ENCODE measurements at regions not wholly inside any gene's neighbourhood (a gene's known extent, or its start where the extent isn't known, plus 50 kb on each side); places are given as distances from the start of the nearest gene placed in this dataset.

GRCh38 chr15:36406911-36407310 is 172.5 kb upstream of the CDIN1 start:
- no peak for DNase-seq (ENCODE audit: extremely low read depth, low read depth)
- TF ChIP-seq, protein P1, sequence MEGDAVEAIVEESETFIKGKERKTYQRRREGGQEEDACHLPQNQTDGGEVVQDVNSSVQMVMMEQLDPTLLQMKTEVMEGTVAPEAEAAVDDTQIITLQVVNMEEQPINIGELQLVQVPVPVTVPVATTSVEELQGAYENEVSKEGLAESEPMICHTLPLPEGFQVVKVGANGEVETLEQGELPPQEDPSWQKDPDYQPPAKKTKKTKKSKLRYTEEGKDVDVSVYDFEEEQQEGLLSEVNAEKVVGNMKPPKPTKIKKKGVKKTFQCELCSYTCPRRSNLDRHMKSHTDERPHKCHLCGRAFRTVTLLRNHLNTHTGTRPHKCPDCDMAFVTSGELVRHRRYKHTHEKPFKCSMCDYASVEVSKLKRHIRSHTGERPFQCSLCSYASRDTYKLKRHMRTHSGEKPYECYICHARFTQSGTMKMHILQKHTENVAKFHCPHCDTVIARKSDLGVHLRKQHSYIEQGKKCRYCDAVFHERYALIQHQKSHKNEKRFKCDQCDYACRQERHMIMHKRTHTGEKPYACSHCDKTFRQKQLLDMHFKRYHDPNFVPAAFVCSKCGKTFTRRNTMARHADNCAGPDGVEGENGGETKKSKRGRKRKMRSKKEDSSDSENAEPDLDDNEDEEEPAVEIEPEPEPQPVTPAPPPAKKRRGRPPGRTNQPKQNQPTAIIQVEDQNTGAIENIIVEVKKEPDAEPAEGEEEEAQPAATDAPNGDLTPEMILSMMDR (IDR thresholded peaks at IDR 0.05; ENCODE audit: low read depth, low read length), result no peak

GRCh38 chr15:36407647-36408046 is 171.8 kb upstream of the CDIN1 start:
- no peak for DNase-seq (ENCODE audit: extremely low read depth, low read depth)
- TF ChIP-seq, protein P1 (IDR thresholded peaks at IDR 0.05; ENCODE audit: low read depth, low read length), result no peak

DNA sequence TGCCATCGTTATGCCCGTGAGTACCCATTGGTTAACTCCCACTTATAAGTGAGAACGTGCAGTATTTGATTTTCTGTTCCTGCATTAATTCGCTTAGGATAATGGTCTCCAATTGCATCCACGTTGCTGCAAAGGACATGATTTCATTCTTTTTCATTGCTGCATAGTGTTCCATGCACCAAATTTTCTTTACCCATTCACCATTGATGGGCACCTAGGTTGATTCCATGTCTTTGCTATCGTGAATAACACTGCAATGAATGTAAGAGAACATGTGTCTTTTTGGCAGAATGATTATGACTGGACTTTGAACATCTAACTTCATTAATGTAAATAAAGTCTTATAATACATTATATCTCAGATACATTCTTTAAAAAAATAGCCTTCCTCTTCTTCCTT is 169.6 kb upstream of the CDIN1 start:
- DNase-seq (ENCODE audit: extremely low read depth, low read depth), result no peak
- TF ChIP-seq, protein P1 (IDR thresholded peaks at IDR 0.05; ENCODE audit: low read depth, low read length), result no peak

DNA sequence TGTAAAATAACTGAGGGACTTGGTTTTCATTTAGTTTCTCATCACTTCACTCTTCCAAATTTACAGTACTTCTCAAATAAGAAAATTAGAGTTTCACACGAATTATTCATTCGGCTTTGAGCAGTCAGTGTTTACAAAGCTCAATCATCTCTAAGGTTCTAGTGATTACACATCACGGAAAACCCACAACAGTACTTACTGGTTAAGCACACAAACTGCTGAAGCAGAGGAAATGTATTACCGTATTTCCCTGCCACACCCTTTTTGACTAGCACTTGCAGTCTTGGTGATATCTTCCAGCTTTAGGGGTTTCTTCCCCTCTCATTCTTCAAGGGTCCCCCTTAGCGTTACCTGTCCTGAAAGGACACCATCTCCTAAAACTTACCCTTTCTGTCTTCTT is 164.8 kb upstream of the CDIN1 start:
- no peak for DNase-seq (ENCODE audit: extremely low read depth, low read depth)
- TF ChIP-seq, protein P1 (IDR thresholded peaks at IDR 0.05; ENCODE audit: low read depth, low read length), result no peak

DNA sequence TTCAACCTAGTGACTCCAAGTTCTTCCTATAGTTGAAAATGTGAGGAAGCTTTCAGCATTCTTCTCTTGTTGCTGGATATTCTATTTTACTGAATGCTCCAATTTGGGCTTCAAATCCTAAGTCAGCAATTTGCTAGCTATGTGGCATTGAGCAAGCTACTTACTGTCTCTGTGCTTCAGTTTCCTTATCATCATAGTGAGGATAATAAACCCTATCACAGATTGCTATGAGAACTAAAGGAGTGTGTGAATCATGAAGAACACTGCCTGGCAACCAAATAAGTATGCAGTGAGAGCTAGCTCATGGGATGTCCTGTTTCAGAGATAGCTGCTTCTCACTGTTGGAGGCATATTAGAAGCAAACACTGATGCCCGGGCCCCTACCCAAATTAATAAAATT is 163.8 kb upstream of the CDIN1 start:
- no peak for DNase-seq (ENCODE audit: extremely low read depth, low read depth)
- TF ChIP-seq, protein P1 (IDR thresholded peaks at IDR 0.05; ENCODE audit: low read depth, low read length), result no peak

DNA sequence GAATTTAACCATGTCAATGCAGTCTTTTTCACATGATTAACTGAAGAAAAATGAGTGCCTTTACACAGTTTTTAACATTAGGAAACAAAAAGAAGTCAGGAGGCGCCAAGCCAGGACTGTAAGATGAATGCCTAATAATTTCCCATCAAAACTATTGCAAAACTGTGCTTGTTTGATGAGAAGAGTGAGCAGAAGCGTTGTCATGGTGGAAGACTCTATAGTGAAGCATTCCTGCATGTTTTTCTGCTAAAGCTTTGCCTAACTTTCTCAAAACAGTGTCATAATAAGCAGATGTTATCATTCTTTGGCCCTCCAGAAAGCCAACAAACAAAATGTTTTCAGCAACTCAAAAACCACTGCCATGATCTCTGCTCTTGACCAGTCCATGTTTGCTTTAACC is 156.8 kb upstream of the CDIN1 start:
- TF ChIP-seq, protein P1 (IDR thresholded peaks at IDR 0.05; ENCODE audit: low read depth, low read length), result no peak
- DNase-seq (ENCODE audit: extremely low read depth, low read depth), result no peak

- TF ChIP-seq, protein P1 (IDR thresholded peaks at IDR 0.05; ENCODE audit: low read depth, low read length), result no peak
- DNase-seq (ENCODE audit: extremely low read depth, low read depth), result no peak
These were observed 152.7 kb upstream of the CDIN1 start for GRCh38 chr15:36426691-36427090.
